ENCODE measurements at regions not wholly inside any gene's neighbourhood (a gene's known extent, or its start where the extent isn't known, plus 50 kb on each side); places are given as distances from the start of the nearest gene placed in this dataset.
A peak's percentile ranks its signal among the peaks of the same experiment; 100 is the strongest.

GRCh38 chr17:62892061-62892675 lies 73.9 kb upstream of the TANC2 start:
- Histone ChIP-seq H3K36me3 (no peaks in the 10 kb centered on the region), H3K4me1 (peaks cover 17 to 52% of the 10 kb centered on the region in 2 donors), H3K27ac (peak overlapping the region; percentile 81 to 95), H3K9me3 (no peaks in the 10 kb centered on the region), H3K27me3 (no peaks in the 10 kb centered on the region), H3K4me3 (no peak overlapping the region)
- DNase-seq (no peak), ATAC-seq (peak; percentile 35)
- no peak for TF ChIP-seq CTCF (IDR thresholded peaks at IDR 0.05)
- intact Hi-C loops (cut with DNase I) = no loop called here

- intact Hi-C loops (cut with DNase I) = no loop called here
- peak overlapping the region; percentile 81 to 95 for H3K27ac ChIP-seq
- no peak for TF ChIP-seq CTCF (IDR thresholded peaks at IDR 0.05)
- H3K4me3 ChIP-seq = no peak overlapping the region
- DNase-seq = no peak
- H3K27me3 ChIP-seq = no peaks in the 10 kb centered on the region
- H3K4me1 ChIP-seq = peaks cover 17 to 46% of the 10 kb centered on the region in 2 donors
- no peaks in the 10 kb centered on the region for H3K9me3 ChIP-seq
- ATAC-seq = no peak
- no peaks in the 10 kb centered on the region for H3K36me3 ChIP-seq
Observed at GRCh38 chr17:62891659-62892058, 74.4 kb upstream of the TANC2 start.

GRCh38 chr17:62888765-62889164 lies 77.3 kb upstream of the TANC2 start:
- H3K9me3 ChIP-seq = no peaks in the 10 kb centered on the region
- no peak for TF ChIP-seq CTCF (IDR thresholded peaks at IDR 0.05)
- no peak for ATAC-seq
- peaks cover 17 to 28% of the 10 kb centered on the region in 2 donors for H3K4me1 ChIP-seq
- no peak for DNase-seq
- intact Hi-C loops (cut with DNase I) = no loop called here
- no peak overlapping the region for H3K4me3 ChIP-seq
- H3K27ac ChIP-seq = no peak overlapping the region
- H3K36me3 ChIP-seq = no peaks in the 10 kb centered on the region
- no peaks in the 10 kb centered on the region for H3K27me3 ChIP-seq

DNA sequence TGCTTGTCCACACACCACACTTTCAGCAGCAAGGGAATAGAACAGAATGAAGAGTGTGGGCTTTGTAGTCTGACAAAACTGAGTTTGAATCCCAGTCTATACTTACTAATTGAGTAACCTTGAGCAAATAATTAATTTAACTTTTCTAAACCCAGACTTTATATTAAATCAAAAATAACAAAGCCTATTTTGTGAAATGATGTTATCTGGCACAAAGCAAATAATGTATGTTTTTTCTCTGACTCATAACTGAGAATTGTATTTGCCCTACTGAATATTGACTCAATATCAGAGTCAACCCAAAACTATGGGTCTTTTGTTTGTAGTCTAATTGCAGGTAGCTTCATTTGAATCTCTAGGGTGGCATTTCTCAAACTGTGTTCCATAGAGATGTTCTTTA lies 77.9 kb upstream of the TANC2 start:
- peaks cover 11 to 22% of the 10 kb centered on the region in 2 donors for H3K4me1 ChIP-seq
- ATAC-seq = no peak
- no peaks in the 10 kb centered on the region for H3K36me3 ChIP-seq
- H3K4me3 ChIP-seq = no peak overlapping the region
- no peaks in the 10 kb centered on the region for H3K27me3 ChIP-seq
- no peak for DNase-seq
- TF ChIP-seq CTCF (IDR thresholded peaks at IDR 0.05) = no peak
- no peaks in the 10 kb centered on the region for H3K9me3 ChIP-seq
- intact Hi-C loops (cut with DNase I) = no loop called here
- no peak overlapping the region for H3K27ac ChIP-seq

- no peaks in the 10 kb centered on the region for H3K9me3 ChIP-seq
- H3K4me1 ChIP-seq = peaks cover 7 to 19% of the 10 kb centered on the region in 2 donors
- no peak for ATAC-seq
- DNase-seq = no peak
- H3K27me3 ChIP-seq = no peaks in the 10 kb centered on the region
- no peak overlapping the region for H3K27ac ChIP-seq
- H3K4me3 ChIP-seq = no peak overlapping the region
- TF ChIP-seq CTCF (IDR thresholded peaks at IDR 0.05) = no peak
- H3K36me3 ChIP-seq = no peaks in the 10 kb centered on the region
- intact Hi-C loops (cut with DNase I) = no loop called here
Observed at GRCh38 chr17:62887437-62887836, 78.6 kb upstream of the TANC2 start.

All from left lung (tissue), 4 donors.